Keratinocyte (primary cell): ENCODE measurements at regions not wholly inside any gene's neighbourhood (a gene's known extent, or its start where the extent isn't known, plus 50 kb on each side); places are given as distances from the start of the nearest gene placed in this dataset.

Source experiments
- DNase-seq: peaks from one replicate; pipeline ENCODE4 v3.0.0-alpha.2; 2011; ENCODE audit warnings: low read depth, missing footprints, low spot score
- FAIRE-seq: peaks from 2 replicates; lab custom pipeline; 2011; peaks lifted over from hg19 to GRCh38; lab: Jason Lieb, UNC
- H2AFZ ChIP-seq: 2 replicates; pipeline ENCODE4 v1.6.0; 2012; ENCODE audit warnings: low read length, control low read depth, inconsistent platforms; ENCODE audit not compliant: control insufficient read depth
- H3K27ac ChIP-seq: 2 replicates; pipeline ENCODE4 v1.5.1; 2011; ENCODE audit warnings: low read length; ENCODE audit not compliant: control insufficient read depth, insufficient read depth
- H3K27me3 ChIP-seq: 3 replicates; pipeline ENCODE4 v1.6.0; 2011; ENCODE audit warnings: low read length; ENCODE audit not compliant: control insufficient read depth, insufficient read depth; ENCODE audit errors: extremely low read depth
- H3K36me3 ChIP-seq, 2 experiments: 2 replicates in 1 of 2; 3 replicates in 1 of 2; pipeline ENCODE4 v1.5.1; 2011; ENCODE audit warnings: low read length in 2 of 2, mild to moderate bottlenecking in 1 of 2; ENCODE audit not compliant: control insufficient read depth in 2 of 2, insufficient read depth in 2 of 2; ENCODE audit errors: extremely low read depth in 1 of 2
- H3K4me1 ChIP-seq: 3 replicates; pipeline ENCODE4 v1.5.1; 2011; ENCODE audit warnings: low read length; ENCODE audit not compliant: control insufficient read depth, insufficient read depth; ENCODE audit errors: extremely low read depth
- H3K4me2 ChIP-seq: 3 replicates; pipeline ENCODE4 v1.6.0; 2011; ENCODE audit warnings: low read depth, low read length; ENCODE audit not compliant: control insufficient read depth, insufficient read depth; ENCODE audit errors: extremely low read depth
- H3K4me3 ChIP-seq, 3 experiments: fragments of 200-600 bp in 1 of 3; sonication (generic) in 1 of 3; 2 replicates in 2 of 3; 3 replicates in 1 of 3; pipeline ENCODE4 v1.5.1; 2011 to 2016; ENCODE audit warnings: low read length in 3 of 3, mild to moderate bottlenecking in 3 of 3, control low read depth in 2 of 3, inconsistent platforms in 1 of 3, low read depth in 1 of 3, mixed read lengths in 1 of 3, mixed run types in 1 of 3, moderate library complexity in 1 of 3; ENCODE audit not compliant: control insufficient read depth in 2 of 3, insufficient read depth in 2 of 3; ENCODE audit errors: extremely low read depth in 1 of 3
- H3K79me2 ChIP-seq: 2 replicates; pipeline ENCODE4 v1.6.0; 2012; ENCODE audit warnings: low read length; ENCODE audit not compliant: control insufficient read depth, insufficient read depth
- H3K9ac ChIP-seq: 3 replicates; pipeline ENCODE4 v1.6.0; 2011; ENCODE audit warnings: low read length; ENCODE audit not compliant: control insufficient read depth, insufficient read depth; ENCODE audit errors: extremely low read depth
- H3K9me1 ChIP-seq: 3 replicates; pipeline ENCODE4 v1.6.0; 2011; ENCODE audit warnings: low read length; ENCODE audit not compliant: control insufficient read depth, insufficient read depth; ENCODE audit errors: extremely low read depth
- H3K9me3 ChIP-seq: 2 replicates; pipeline ENCODE4 v1.5.1; 2012; ENCODE audit warnings: low read depth, low read length; ENCODE audit not compliant: control insufficient read depth
- H4K20me1 ChIP-seq: 3 replicates; pipeline ENCODE4 v1.6.0; 2011; ENCODE audit warnings: low read length; ENCODE audit not compliant: control insufficient read depth, insufficient read depth; ENCODE audit errors: extremely low read depth
- CTCF ChIP-seq, 3 experiments: IDR thresholded peaks in 1 of 3; conservative IDR thresholded peaks in 1 of 3; optimal IDR thresholded peaks in 1 of 3; 2 replicates in 2 of 3; 3 replicates in 1 of 3; pipeline versions ENCODE3 to v1.5.1; 2011; ENCODE audit warnings: low read length in 3 of 3, mild to moderate bottlenecking in 3 of 3, moderate library complexity in 2 of 3, control low read depth in 1 of 3, inconsistent platforms in 1 of 3; ENCODE audit not compliant: insufficient read depth in 2 of 3; ENCODE audit errors: extremely low read depth in 1 of 3
- EZH2 ChIP-seq: IDR thresholded peaks from one replicate; pipeline ENCODE4 v1.6.1; 2012; ENCODE audit warnings: inconsistent platforms, mild to moderate bottlenecking, low read length, moderate library complexity
- dilution Hi-C: fragments of 300-500 bp; cut with MboI; formaldehyde crosslinking; loops from one replicate; pipeline ENCODE4 v1.7.0; 2020; ENCODE audit warnings: low sequenced_read_pairs; ENCODE audit not compliant: extremely low pct_ligation_motif_present

GRCh38 chr2:796141-796985, 119.2 kb upstream of the TMEM18 start:
- Histone ChIP-seq H3K4me2 (no peak overlapping the region), H3K27me3 (no peaks in the 10 kb centered on the region), H2AFZ (no peak overlapping the region), H3K27ac (no peak overlapping the region), H3K9ac (no peak overlapping the region), H3K4me3 (no peak overlapping the region), H3K9me3 (no peaks in the 10 kb centered on the region), H3K4me1 (no peaks in the 10 kb centered on the region), H4K20me1 (no peaks in the 10 kb centered on the region), H3K79me2 (no peaks in the 10 kb centered on the region), H3K9me1 (no peaks in the 10 kb centered on the region), H3K36me3 (no peaks in the 10 kb centered on the region)
- no peak for TF ChIP-seq EZH2
- TF ChIP-seq CTCF (optimal IDR thresholded peaks at IDR 0.05 in 1 of 3, IDR thresholded peaks at IDR 0.05 in 1 of 3, conservative IDR thresholded peaks at IDR 0.05 in 1 of 3; ENCODE audit: extremely low read depth in 1 of 3, insufficient read depth in 2 of 3, low read length in 3 of 3) = no peak
- FAIRE-seq (no peak), DNase-seq (no peak)
- dilution Hi-C loops = no loop called here

GRCh38 chr2:795531-796041, 118.4 kb upstream of the TMEM18 start:
- no peaks in the 10 kb centered on the region for H3K9me1 ChIP-seq
- no peak overlapping the region for H3K4me3 ChIP-seq
- H3K4me2 ChIP-seq = no peak overlapping the region
- no peaks in the 10 kb centered on the region for H3K79me2 ChIP-seq
- TF ChIP-seq CTCF (optimal IDR thresholded peaks at IDR 0.05 in 1 of 3, IDR thresholded peaks at IDR 0.05 in 1 of 3, conservative IDR thresholded peaks at IDR 0.05 in 1 of 3; ENCODE audit: extremely low read depth in 1 of 3, insufficient read depth in 2 of 3, low read length in 3 of 3) (no peak), EZH2 (no peak)
- H3K4me1 ChIP-seq = no peaks in the 10 kb centered on the region
- no peak for FAIRE-seq
- H3K27me3 ChIP-seq = no peaks in the 10 kb centered on the region
- no peaks in the 10 kb centered on the region for H4K20me1 ChIP-seq
- H2AFZ ChIP-seq = no peak overlapping the region
- no peaks in the 10 kb centered on the region for H3K9me3 ChIP-seq
- H3K27ac ChIP-seq = no peak overlapping the region
- DNase-seq = no peak
- dilution Hi-C loops = no loop called here
- no peak overlapping the region for H3K9ac ChIP-seq
- H3K36me3 ChIP-seq = no peaks in the 10 kb centered on the region
